Activated CD4-positive, alpha-beta T cell treated with anti-CD3 and anti-CD28 coated beads for 24 hours (primary cell): ENCODE measurements at regions not wholly inside any gene's neighbourhood (a gene's known extent, or its start where the extent isn't known, plus 50 kb on each side); places are given as distances from the start of the nearest gene placed in this dataset.
"Not testable (repeated sequence)": the region's sequence is repeated elsewhere in the genome, so short reads cannot be mapped to it uniquely, and the experiment has no call there.

Experiments
- DNase-seq, 2 donors: peaks; one replicate each; pipeline ENCODE4 v3.0.0-alpha.2; 2020; ENCODE audit warnings: low read depth in 2 of 2

DNA sequence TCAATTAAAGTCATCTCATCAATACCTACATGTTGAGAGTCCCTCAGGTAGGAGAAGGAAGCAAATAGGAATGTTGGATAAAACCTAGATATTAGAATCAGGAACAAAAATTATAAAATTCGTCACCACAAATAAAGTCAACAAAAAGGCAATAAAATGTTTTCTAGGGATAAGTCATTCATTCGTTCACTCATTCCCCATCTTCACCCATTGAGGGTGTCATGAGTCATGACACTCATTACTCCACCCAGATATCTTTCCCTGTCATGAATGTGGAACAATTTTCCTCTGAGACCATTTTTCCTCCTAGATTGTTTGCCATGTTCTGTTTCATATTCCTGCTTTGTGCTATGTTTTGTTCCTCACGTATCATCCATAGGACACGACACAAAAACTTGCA, 50.9 kb upstream of the OLIG3 start:
- no peak for DNase-seq

- DNase-seq: no peak
Observed at GRCh38 chr6:137547186-137547585, 53.0 kb upstream of the OLIG3 start.

DNA sequence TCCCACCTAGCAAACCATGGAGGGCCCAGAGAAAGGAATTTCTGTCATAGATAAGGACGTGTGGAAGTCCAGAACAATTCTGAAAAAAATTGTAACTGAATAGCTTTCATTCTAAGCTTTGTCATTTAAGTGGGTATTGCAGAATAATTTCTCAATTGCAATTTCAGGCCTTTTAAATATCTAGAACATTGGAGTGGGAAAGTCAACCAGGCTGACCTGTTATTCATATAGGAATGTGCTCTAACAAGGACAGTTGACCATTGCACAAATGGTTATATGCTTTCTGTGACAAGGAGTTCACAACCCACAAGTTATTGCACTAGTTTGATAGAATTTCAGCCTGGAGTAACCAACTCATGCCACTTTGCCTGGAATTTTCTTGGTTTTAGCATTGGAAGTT, 53.4 kb upstream of the OLIG3 start:
- DNase-seq: no peak

DNA sequence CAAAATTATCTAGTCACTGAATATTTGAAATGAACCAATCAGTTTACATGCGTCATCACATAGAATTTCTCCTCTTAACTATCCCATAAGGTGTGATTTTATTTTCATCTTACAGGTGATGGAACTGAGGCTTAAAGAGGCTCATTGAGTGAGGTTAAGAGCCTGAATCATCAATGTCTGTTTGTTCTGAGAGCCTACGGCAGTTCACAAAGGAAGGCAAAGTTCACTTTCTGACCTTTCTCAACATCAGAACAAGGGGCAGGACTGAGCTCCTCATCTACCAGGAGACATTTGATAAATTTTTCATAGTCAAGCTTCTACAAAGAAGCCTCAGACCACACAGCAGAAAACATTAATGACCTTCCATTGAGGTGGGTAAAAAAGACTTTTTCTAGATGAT, 54.9 kb upstream of the OLIG3 start:
- DNase-seq: no peak

GRCh38 chr6:137550535-137550934, 56.3 kb upstream of the OLIG3 start:
- no peak for DNase-seq

GRCh38 chr6:137552146-137552545, 58.0 kb upstream of the OLIG3 start:
- DNase-seq: no peak

GRCh38 chr6:137552809-137553208, 58.6 kb upstream of the OLIG3 start:
- DNase-seq: no peak

DNA sequence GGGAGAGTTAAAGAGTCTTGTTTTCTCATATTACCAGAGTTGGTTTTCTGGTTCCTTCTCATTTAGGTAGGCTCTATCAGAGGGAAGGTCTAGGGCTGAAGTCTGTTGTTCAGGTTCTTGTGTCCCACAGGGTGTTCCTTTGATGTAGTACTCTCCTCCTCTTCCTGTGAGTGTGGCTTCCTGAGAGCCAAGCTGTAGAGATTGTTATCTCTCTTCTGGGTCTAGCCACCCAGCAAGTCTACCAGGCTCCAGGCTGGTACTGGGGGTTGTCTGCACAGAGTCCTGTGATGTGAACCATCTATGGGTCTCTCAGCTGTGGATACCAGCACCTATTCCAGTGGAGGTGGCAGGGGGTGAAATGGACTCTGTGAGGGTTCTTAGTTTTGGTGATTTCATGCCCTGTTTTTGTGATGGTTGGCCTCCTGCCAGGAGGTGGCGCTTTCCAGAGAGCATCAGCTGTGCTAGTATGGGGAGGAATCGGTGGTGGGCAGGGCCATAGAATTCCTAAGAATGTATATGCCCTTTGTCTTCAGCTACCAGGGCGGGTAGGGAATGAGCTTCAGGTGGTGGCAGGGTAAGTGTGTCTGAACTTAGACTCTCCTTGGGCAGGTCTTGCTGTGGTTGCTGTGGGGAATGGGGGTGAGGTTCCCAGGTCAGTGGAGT, 65.5 kb upstream of the OLIG3 start:
- DNase-seq: peak in 1 of 2 donors; percentile 8

DNA sequence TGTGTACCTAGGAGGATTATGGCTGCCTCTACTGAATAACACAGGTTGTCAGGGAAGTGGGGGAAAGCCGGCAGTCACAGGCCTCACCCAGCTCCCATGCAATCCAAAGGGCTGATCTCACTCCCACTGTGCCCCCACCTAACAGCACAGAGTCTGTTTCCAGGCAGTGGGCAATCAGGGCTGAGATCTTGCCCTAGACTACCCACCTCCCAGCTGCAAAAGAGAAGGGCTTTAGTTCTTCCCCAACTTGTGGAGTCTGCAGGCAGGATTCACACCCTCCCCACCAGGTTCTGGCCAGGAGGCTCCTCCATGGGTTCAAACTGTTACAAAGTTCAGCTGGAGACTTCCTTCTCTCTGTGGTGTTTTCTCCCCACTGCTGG, 66.0 kb upstream of the OLIG3 start:
- DNase-seq: no peak

DNA sequence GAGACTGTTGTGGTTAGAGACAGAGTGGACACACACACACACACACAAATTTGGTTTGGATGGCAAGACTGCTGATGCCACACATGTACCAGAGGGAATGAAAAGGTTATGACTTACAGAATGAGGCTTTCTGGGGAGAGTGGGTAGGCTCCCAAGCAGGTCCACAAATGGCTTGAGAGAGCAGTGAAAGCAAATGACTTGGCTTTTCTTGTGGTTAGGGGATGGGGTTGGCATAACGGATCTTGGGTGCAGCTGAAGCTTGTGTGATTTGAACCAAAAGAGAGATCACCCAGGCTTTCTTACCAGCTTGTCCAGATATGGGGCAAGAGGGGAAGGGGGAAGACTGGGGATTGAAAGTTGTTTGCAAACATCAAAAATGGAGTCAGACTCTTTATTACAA, 73.9 kb upstream of the OLIG3 start:
- DNase-seq: no peak

DNA sequence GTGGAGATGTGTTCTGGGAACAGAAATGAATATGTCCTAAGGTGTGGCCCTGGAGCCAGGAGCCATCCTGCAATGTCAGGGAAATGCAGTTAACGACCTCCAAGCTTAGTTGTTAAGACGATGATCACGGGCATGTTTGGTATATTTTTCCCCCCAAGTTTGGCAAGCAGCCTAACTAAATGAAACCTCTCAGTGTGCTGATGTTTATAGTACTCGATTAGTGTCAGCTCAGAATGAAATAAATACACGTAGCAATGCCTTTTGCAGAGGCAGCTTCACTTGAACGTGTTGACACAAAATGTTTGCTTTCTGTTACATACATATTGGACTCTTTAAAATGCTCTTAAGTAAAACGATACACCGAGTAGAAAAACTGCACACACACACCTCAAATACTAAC, 76.2 kb upstream of the OLIG3 start:
- DNase-seq: no peak

GRCh38 chr6:137571854-137572253, 77.7 kb upstream of the OLIG3 start:
- DNase-seq: peak; percentile 46 to 56

DNA sequence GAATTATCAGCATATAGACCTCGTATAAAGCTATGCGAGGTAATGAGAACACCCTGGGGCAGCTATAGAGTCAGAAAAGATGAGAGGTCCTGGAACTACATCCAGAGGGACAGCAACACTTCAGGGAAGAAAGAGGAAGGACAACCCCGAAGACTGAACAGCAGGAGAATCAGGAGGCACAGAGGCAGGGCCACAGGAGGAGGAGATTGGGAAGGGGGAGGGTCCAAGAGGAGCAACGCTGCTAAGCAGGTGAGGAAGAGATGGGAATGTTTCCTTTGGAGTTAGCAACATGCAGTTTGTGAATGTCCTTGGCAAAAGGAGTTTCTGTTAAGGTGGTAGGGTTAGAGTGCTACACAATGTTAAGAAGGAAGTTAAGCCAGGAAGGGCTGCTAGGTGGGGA, 79.5 kb upstream of the OLIG3 start:
- no peak for DNase-seq

DNA sequence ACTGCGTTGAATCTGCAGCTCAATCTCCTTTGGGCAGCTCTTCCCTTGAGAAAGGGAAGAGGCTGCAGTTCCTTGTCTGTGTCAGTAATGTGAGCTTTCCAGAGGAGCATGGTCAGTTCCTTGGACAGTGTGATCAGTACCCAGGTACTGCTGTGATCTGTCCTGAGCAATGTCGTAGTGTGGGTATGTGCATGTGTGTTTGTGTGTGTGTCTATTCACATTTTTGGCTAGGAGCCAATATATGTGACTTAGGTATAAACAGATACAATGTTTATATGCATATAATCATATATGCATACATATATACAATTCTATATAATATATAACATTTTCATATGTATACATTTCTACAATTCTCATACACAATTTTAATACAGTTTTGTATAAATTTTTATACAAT, 85.4 kb upstream of the OLIG3 start:
- DNase-seq: no peak

DNA sequence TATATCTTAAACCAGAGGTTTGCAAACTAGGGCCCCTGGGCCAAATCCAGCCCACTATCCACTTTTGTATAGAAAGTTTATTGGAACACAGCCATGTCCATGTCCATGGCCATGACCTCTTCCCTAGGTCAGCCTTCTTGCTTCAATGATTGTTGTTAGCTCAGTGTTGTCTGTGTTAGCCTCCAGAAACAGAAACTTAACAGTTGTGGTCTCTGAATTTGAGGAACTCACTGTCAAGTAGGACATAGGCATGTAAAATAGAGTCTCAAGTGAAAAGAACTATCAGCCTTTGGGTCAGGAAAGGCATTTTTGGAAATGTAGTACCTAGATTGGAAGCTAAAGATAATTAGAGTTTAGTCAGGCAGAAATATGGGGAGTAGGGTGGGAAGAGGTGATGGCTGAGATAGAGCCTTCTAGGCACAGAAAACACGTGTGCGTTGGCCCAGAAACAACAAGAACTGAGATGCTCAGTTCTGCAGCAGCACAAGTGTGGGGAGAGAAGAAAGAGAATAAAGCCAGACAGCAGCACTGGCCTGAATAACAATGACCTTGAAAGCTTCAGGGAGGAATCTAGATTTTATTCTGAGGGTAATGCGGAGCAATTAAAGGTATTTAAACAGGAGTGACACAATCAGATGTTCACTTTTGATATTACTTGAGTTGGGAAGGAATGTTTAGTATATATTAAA, 87.0 kb upstream of the OLIG3 start:
- DNase-seq: no peak

GRCh38 chr6:137583519-137583918, 89.3 kb upstream of the OLIG3 start:
- not testable (repeated sequence) for DNase-seq

DNA sequence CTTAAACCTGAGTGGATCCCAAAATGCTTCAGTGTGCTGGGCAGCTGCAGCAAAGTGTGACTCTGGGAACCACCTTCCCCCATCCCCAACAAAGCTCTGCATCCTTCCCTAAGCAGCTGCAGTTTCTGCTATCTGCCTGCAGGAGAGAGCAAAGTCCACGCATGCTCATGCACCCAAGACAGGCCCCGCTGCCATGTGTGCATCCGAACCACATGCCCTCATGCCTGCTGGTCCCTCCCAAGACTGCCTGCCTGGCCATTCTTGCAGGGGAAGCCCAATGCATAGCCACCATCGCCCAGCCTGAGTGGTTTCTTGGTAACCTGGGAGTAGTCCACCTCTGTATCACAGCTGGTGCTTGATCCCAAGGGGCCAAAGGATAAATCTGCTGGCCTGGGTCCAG, 94.3 kb upstream of the OLIG3 start:
- no peak for DNase-seq

GRCh38 chr6:137589067-137589848, 95.1 kb upstream of the OLIG3 start:
- peak; percentile 3 to 4 for DNase-seq

- DNase-seq: no peak
Observed at GRCh38 chr6:137590684-137591083, 96.5 kb upstream of the OLIG3 start.

DNA sequence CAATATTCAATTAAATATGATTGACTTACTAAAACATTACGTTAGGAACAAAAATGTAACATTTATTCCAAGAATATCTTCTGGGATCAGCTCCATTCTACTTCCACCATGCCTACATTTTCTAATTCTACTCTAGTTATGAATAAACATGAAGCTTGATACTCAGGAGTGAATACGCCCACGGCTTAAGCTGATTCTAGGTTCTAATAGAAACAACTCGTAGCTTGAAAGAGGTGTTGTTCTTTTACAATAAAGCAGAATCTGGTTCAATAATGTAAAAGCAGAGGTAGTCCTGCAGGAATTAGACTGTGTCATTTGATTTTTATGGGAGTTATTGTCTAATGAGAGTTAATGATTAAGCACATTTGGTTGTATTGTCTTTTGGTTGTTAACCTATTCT, 107.3 kb upstream of the OLIG3 start:
- DNase-seq: no peak

DNA sequence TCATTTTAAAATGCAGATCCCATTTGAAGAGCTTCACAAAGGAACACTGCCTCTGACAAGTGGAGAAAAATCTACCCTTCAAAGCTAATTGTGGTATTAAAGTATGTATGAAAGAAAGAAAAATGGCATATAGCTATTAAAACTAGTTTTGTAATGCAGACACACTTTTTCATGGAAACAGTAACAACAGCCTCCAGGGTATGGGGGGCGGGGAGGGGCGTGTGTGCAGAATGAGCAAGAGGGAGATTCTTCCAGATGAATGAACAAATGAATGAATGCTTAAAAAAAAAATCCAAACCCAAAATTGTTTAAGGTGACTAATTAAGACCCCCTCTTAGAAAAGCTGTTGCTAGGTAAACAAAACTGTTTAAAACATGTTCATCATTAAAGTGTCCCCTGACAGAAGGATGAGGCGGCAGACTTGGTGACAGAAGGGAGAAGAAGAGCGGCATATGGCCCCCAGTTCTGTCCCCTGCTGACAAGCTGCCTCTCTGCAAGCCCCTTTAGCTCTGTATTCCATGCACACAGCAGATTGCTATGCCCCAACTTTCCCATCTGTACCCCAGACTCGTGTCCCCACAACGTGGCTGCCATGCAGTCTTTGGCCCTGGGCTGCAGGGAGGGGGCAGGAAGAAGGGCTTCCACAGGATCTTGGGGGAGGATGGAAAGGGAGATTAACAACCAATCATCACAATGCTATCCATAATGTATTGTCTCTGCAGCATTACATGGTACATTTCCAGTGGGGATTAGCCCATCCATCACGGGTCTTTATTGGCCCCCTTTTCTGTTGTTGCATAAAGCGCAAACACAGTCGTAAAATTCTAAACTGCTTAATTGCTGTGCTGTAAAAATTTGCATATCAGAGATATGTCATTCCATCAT, 108.4 kb upstream of the OLIG3 start:
- DNase-seq: no peak

GRCh38 chr6:137610702-137611101, 116.5 kb upstream of the OLIG3 start:
- DNase-seq: no peak
